Esophagus squamous epithelium (tissue), 5 donors: ENCODE measurements at regions not wholly inside any gene's neighbourhood (a gene's known extent, or its start where the extent isn't known, plus 50 kb on each side); places are given as distances from the start of the nearest gene placed in this dataset.

Experiments
- DNase-seq: peaks from one replicate; lab custom pipeline; 2025; lab: John Stamatoyannopoulos, UW
- H3K27ac ChIP-seq, 4 donors: fragments of 200-600 bp; sonication (generic); one replicate each; pipeline ENCODE4 v1.5.1; 2016 to 2019; ENCODE audit warnings: mild to moderate bottlenecking in 1 of 4
- H3K27me3 ChIP-seq, 4 donors: fragments of 200-600 bp; sonication (generic); 1 replicate in 3 of 4; 2 replicates in 1 of 4; pipeline versions ENCODE4 v1.5.1 to v1.6.0; 2017 to 2021; ENCODE audit warnings: antibody characterized with exemption in 1 of 4
- H3K36me3 ChIP-seq, 3 donors: fragments of 200-600 bp; sonication (generic); one replicate each; pipeline ENCODE4 v1.5.1; 2016 to 2019
- H3K4me1 ChIP-seq, 3 donors: fragments of 200-600 bp; sonication (generic); one replicate each; pipeline ENCODE4 v1.5.1; 2017 to 2019
- H3K4me3 ChIP-seq, 4 donors: fragments of 200-600 bp; sonication (generic); 1 replicate in 3 of 4; 2 replicates in 1 of 4; pipeline ENCODE4 v1.5.1; 2016 to 2019; ENCODE audit warnings: mild to moderate bottlenecking in 2 of 4, moderate library complexity in 1 of 4
- H3K9me3 ChIP-seq, 3 donors: fragments of 200-600 bp; sonication (generic); one replicate each; pipeline ENCODE4 v1.5.1; 2016 to 2019
- CTCF ChIP-seq, 6 experiments: fragments of 450-650 bp in 4 of 6; fragments of 200-600 bp in 2 of 6; sonication (generic) in 2 of 6; IDR thresholded peaks; one replicate each; pipeline ENCODE4 v1.5.1; 2016 to 2019; ENCODE audit warnings: antibody characterized with exemption in 6 of 6, mild to moderate bottlenecking in 4 of 6, moderate library complexity in 4 of 6
- POLR2A ChIP-seq, 4 donors: fragments of 450-650 bp; IDR thresholded peaks; one replicate each; pipeline ENCODE4 v1.6.1; 2017; ENCODE audit warnings: antibody characterized with exemption in 4 of 4, mild to moderate bottlenecking in 4 of 4, moderate library complexity in 3 of 4
- WGBS, 2 donors: methylation state at CpG; one replicate each; pipeline ENCODE4 v1.1.5; 2018; 5-methylcytosine and 5-hydroxymethylcytosine counted together
- intact Hi-C: fragments of 100-400 bp; cut with DNase I; formaldehyde crosslinking; loops from one replicate; pipeline ENCODE4 v1.15.0; 2022
- donor health status: DM: yes; HTN: yes; CAD: no.

- intact Hi-C loops, result no loop called here
- no peaks in the 10 kb centered on the region for H3K9me3 ChIP-seq
- no peak overlapping the region for H3K4me3 ChIP-seq
- no peak overlapping the region for H3K27ac ChIP-seq
- no peak for TF ChIP-seq POLR2A (IDR thresholded peaks at IDR 0.05)
- no peak for TF ChIP-seq CTCF (IDR thresholded peaks at IDR 0.05)
- H3K36me3 ChIP-seq, result no peaks in the 10 kb centered on the region
- WGBS, 2 donors, result 38 to 50% methylated on average over 1 to 2 of the region's 4 CpGs
- no peak for DNase-seq
- H3K27me3 ChIP-seq, result peaks cover 0 to 7% (median 0%) of the 10 kb centered on the region in 4 donors
- no peaks in the 10 kb centered on the region for H3K4me1 ChIP-seq
Measured at GRCh38 chr1:29676496-29676895, 440.2 kb downstream of the PTPRU start.

- Histone ChIP-seq H3K27me3 (peaks cover 0 to 10% (median 0%) of the 10 kb centered on the region in 4 donors), H3K27ac (no peak overlapping the region), H3K4me1 (no peaks in the 10 kb centered on the region), H3K9me3 (no peaks in the 10 kb centered on the region), H3K4me3 (no peak overlapping the region), H3K36me3 (no peaks in the 10 kb centered on the region)
- WGBS, 2 donors, result 59 to 74% methylated on average over 6 to 12 of the region's 12 CpGs
- intact Hi-C loops, result no loop called here
- DNase-seq, result no peak
- TF ChIP-seq POLR2A (IDR thresholded peaks at IDR 0.05) (no peak), CTCF (IDR thresholded peaks at IDR 0.05) (no peak)
Measured at GRCh38 chr1:29675481-29676263, 439.4 kb downstream of the PTPRU start.

- no peak overlapping the region for H3K27ac ChIP-seq
- DNase-seq, result no peak
- H3K27me3 ChIP-seq, result peaks cover 0 to 16% (median 0%) of the 10 kb centered on the region in 4 donors
- TF ChIP-seq CTCF (IDR thresholded peaks at IDR 0.05) (no peak), POLR2A (IDR thresholded peaks at IDR 0.05) (no peak)
- no peaks in the 10 kb centered on the region for H3K4me1 ChIP-seq
- WGBS, 2 donors, result 95 to 100% methylated on average over 2 to 4 of the region's 6 CpGs
- no peak overlapping the region for H3K4me3 ChIP-seq
- no peaks in the 10 kb centered on the region for H3K36me3 ChIP-seq
- intact Hi-C loops, result no loop called here
- H3K9me3 ChIP-seq, result no peaks in the 10 kb centered on the region
Measured at GRCh38 chr1:29674627-29675326, 438.5 kb downstream of the PTPRU start.

- H3K27ac ChIP-seq, result no peak overlapping the region
- H3K36me3 ChIP-seq, result no peaks in the 10 kb centered on the region
- WGBS, 2 donors, result 43 to 66% methylated on average over 5 of the region's 6 CpGs
- H3K27me3 ChIP-seq, result peaks cover 0 to 20% (median 0%) of the 10 kb centered on the region in 4 donors
- H3K4me1 ChIP-seq, result no peaks in the 10 kb centered on the region
- no peaks in the 10 kb centered on the region for H3K9me3 ChIP-seq
- no peak for DNase-seq
- intact Hi-C loops, result no loop called here
- TF ChIP-seq CTCF (IDR thresholded peaks at IDR 0.05) (no peak), POLR2A (IDR thresholded peaks at IDR 0.05) (no peak)
- no peak overlapping the region for H3K4me3 ChIP-seq
Measured at GRCh38 chr1:29673669-29674626, 437.6 kb downstream of the PTPRU start.
